Upper lobe of right lung (tissue), 1 donor: ENCODE measurements at regions not wholly inside any gene's neighbourhood (a gene's known extent, or its start where the extent isn't known, plus 50 kb on each side); places are given as distances from the start of the nearest gene placed in this dataset.
"Not testable (repeated sequence)": the region's sequence is repeated elsewhere in the genome, so short reads cannot be mapped to it uniquely, and the experiment has no call there.

Experiments
- ATAC-seq: fragments of 200-7000 bp; cut with Tn5 transposase; one replicate; pipeline ENCODE4 v1.9.1; 2020; ENCODE audit warnings: mild to moderate bottlenecking, moderate library complexity
- DNase-seq: peaks from one replicate; pipeline ENCODE4 v3.0.0-alpha.2; 2020
- H3K27ac ChIP-seq: fragments of 200-600 bp; one replicate; pipeline ENCODE4 v1.8.0; 2022
- H3K27me3 ChIP-seq: fragments of 200-600 bp; one replicate; pipeline ENCODE4 v1.8.0; 2022; ENCODE audit warnings: mild to moderate bottlenecking
- H3K36me3 ChIP-seq: fragments of 200-600 bp; one replicate; pipeline ENCODE4 v1.8.0; 2022
- H3K4me1 ChIP-seq: fragments of 200-600 bp; one replicate; pipeline ENCODE4 v1.8.0; 2022
- H3K4me3 ChIP-seq: fragments of 200-600 bp; one replicate; pipeline ENCODE4 v1.8.0; 2022; ENCODE audit warnings: mild to moderate bottlenecking
- H3K9me3 ChIP-seq: fragments of 200-600 bp; one replicate; pipeline ENCODE4 v1.8.0; 2022
- intact Hi-C: fragments of 100-400 bp; cut with DNase I; formaldehyde crosslinking; loops from one replicate; pipeline ENCODE4 v1.11.0; 2022
- TF ChIP-seq, protein P1 (sequence below): fragments of 200-600 bp; IDR thresholded peaks from one replicate; pipeline ENCODE4 v1.8.0; 2022; ENCODE audit warnings: antibody characterized with exemption
- donor health status: DM: no; HTN: yes; CAD: no; lungs with severe emphysema.

DNA sequence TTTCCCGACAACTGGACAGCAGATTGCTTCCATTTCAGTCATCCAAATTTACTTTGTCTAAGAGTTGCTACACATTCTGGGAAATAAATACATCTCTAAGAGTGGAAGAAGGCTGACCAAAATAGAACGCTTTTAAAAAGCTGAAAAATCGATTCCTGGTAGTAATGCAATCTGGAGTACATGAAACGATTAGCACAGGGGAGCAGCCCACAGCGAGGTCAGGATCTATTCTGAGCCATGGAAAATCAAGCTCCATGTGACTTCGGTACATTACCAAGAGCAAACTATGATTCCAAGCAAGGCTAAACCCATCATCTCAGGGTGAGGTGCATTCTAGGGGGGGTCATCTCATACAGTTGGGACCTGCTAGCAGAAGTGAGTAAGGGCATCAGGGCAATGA is 249.3 kb downstream of the BLID start:
- Histone ChIP-seq H3K4me1 (no peaks in the 10 kb centered on the region), H3K27me3 (no peaks in the 10 kb centered on the region), H3K9me3 (no peaks in the 10 kb centered on the region), H3K4me3 (no peak overlapping the region), H3K27ac (no peak overlapping the region), H3K36me3 (no peaks in the 10 kb centered on the region)
- TF ChIP-seq, protein P1, sequence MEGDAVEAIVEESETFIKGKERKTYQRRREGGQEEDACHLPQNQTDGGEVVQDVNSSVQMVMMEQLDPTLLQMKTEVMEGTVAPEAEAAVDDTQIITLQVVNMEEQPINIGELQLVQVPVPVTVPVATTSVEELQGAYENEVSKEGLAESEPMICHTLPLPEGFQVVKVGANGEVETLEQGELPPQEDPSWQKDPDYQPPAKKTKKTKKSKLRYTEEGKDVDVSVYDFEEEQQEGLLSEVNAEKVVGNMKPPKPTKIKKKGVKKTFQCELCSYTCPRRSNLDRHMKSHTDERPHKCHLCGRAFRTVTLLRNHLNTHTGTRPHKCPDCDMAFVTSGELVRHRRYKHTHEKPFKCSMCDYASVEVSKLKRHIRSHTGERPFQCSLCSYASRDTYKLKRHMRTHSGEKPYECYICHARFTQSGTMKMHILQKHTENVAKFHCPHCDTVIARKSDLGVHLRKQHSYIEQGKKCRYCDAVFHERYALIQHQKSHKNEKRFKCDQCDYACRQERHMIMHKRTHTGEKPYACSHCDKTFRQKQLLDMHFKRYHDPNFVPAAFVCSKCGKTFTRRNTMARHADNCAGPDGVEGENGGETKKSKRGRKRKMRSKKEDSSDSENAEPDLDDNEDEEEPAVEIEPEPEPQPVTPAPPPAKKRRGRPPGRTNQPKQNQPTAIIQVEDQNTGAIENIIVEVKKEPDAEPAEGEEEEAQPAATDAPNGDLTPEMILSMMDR = no peak
- no peak for DNase-seq
- ATAC-seq = no peak
- intact Hi-C loops = no loop called here

DNA sequence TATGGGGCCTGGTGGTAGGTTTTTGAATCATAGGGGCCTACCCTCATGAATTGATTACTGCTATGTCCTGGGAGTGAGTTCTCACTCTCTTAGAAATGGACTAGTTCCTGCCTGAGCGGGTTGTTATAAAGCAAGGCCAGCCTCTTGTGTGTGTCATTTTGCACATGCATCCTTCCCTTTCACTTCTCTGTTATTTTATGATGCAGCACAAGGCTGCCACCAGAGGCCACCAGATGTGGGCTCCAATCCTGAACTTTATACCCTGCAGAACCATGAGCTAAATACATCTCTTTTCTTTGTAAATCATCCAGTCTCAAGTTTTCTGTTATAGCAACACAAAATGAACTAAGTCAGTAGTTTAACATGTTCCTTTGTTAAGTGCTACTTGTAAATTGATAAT is 251.4 kb downstream of the BLID start:
- ATAC-seq (peak; percentile 38), DNase-seq (no peak)
- TF ChIP-seq, protein P1 = no peak
- Histone ChIP-seq H3K4me1 (no peaks in the 10 kb centered on the region), H3K27me3 (no peaks in the 10 kb centered on the region), H3K9me3 (no peaks in the 10 kb centered on the region), H3K4me3 (no peak overlapping the region), H3K36me3 (no peaks in the 10 kb centered on the region), H3K27ac (no peak overlapping the region)
- intact Hi-C loops = no loop called here

DNA sequence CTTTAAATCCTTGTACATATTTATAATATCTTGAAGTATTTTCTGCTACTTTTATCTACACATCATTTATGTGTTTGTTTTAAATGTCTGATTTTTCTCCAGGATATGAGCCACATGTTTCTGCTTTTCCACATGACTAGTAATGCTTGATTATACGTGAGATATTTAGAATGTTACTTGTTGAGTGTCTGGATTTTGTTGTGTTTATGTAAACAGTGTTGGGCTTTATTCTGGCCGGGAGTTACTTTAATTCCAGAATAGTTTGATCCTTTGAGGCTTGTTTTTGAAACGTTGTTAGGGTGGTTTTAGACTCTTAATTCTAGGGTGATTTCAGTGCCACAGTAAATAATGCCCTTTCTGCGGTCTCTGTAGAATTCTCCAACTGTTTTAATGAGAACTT is 252.9 kb downstream of the BLID start:
- TF ChIP-seq, protein P1 = no peak

DNA sequence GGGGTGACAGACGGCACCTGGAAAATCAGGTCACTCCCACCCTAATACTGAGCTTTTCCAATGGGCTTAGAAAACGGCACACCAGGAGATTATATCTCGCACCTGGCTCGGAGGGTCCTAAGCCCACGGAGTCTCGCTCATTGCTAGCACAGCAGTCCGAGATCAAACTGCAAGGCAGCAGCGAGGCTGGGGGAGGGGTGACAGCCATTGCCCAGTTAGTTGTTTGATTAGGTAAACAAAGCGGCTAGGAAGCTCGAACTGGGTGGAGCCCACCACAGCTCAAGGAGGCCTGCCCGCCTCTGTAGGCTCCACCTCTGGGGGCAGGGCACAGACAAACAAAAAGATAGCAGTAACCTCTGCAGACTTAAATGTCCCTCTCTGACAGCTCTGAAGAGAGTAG is 260.9 kb downstream of the BLID start:
- intact Hi-C loops, H3K9me3 ChIP-seq, H3K27ac ChIP-seq, H3K36me3 ChIP-seq, H3K27me3 ChIP-seq, ATAC-seq, DNase-seq, H3K4me1 ChIP-seq, H3K4me3 ChIP-seq: not testable (repeated sequence)

More for the DNA sequence above, 252.9 kb downstream of the BLID start:
- intact Hi-C loops = no loop called here
- no peak overlapping the region for H3K27ac ChIP-seq
- no peak overlapping the region for H3K4me3 ChIP-seq
- no peaks in the 10 kb centered on the region for H3K9me3 ChIP-seq
- H3K27me3 ChIP-seq = no peaks in the 10 kb centered on the region
- no peaks in the 10 kb centered on the region for H3K4me1 ChIP-seq
- no peaks in the 10 kb centered on the region for H3K36me3 ChIP-seq
- DNase-seq = no peak
- no peak for ATAC-seq

DNA sequence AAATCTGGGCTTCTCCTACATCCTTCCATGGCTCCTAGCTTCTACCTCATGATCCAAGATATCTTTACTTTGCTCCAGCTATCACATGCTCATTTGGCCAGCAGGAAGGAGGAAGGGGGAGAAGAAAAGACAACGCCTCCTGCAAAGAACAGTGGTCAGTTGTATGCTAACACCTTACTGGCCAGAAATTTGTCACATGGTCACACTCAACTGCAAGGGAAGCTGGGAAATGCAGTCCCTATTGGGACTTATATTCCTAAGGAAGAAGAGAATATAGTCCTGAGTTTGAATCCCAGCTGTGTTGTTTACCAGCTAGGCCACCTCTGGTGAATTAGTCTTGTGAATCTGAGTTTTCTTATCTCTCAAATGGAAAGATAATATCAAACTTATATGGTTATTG is 272.0 kb downstream of the BLID start:
- TF ChIP-seq, protein P1 = no peak
- no peaks in the 10 kb centered on the region for H3K4me1 ChIP-seq
- no peak for ATAC-seq
- intact Hi-C loops = no loop called here
- no peaks in the 10 kb centered on the region for H3K27me3 ChIP-seq
- H3K4me3 ChIP-seq = no peak overlapping the region
- H3K36me3 ChIP-seq = no peaks in the 10 kb centered on the region
- H3K27ac ChIP-seq = no peak overlapping the region
- no peak for DNase-seq
- no peaks in the 10 kb centered on the region for H3K9me3 ChIP-seq

DNA sequence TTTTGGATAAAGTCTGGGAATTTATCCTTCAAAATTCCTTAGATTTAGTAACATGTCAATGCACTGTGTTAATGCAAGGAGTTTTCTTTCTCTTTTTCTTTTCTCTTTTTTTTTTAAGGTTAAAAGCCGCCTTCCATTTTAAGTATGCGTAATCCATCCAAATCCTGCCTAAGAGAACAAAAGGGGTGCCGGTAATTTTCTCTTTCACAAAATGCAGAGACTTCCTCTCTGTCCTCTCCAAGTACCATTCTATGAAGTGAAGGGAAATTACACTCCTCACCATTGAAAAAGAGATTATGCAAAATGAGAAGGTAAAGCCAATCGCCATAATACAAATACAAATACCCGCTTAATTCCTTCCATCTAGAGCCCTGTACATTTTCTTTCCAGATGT is 273.8 kb downstream of the BLID start:
- Histone ChIP-seq H3K4me3 (no peak overlapping the region), H3K27ac (no peak overlapping the region), H3K27me3 (no peaks in the 10 kb centered on the region), H3K9me3 (no peaks in the 10 kb centered on the region), H3K36me3 (no peaks in the 10 kb centered on the region), H3K4me1 (no peaks in the 10 kb centered on the region)
- DNase-seq = no peak
- no peak for ATAC-seq
- TF ChIP-seq, protein P1 = no peak
- intact Hi-C loops = no loop called here
